ENCODE measurements at regions not wholly inside any gene's neighbourhood (a gene's known extent, or its start where the extent isn't known, plus 50 kb on each side); places are given as distances from the start of the nearest gene placed in this dataset.
"Not testable (repeated sequence)": the region's sequence is repeated elsewhere in the genome, so short reads cannot be mapped to it uniquely, and the experiment has no call there.

- Histone ChIP-seq H3K9me3 (ENCODE audit: low read depth) (no peaks in the 10 kb centered on the region), H2AFZ (no peak overlapping the region), H3K9me2 (replicated peaks; ENCODE audit: insufficient read depth) (no peaks in the 10 kb centered on the region), H3K36me3 (replicated peaks; ENCODE audit: insufficient read depth, low read depth) (no peaks in the 10 kb centered on the region), H4K20me1 (ENCODE audit: insufficient read depth, poor library complexity, severe bottlenecking) (no peaks in the 10 kb centered on the region), H3K4me2 (no peak overlapping the region), H3K4me3 (no peak overlapping the region), H3K27ac (no peak overlapping the region), H3K79me2 (no peaks in the 10 kb centered on the region), H3K27me3 (no peaks in the 10 kb centered on the region), H3K4me1 (ENCODE audit: insufficient read depth) (no peaks in the 10 kb centered on the region)
- no peak for DNase-seq (ENCODE audit: low spot score)
- TF ChIP-seq EZH2phosphoT487 (IDR thresholded peaks at IDR 0.05; ENCODE audit: low read depth, severe bottlenecking, unreplicated experiment): no peak
- TF ChIP-seq CTCF (IDR thresholded peaks at IDR 0.05; ENCODE audit: poor library complexity): no peak
- TF ChIP-seq EZH2 (IDR thresholded peaks at IDR 0.05; ENCODE audit: borderline replicate concordance): no peak
Measured at GRCh38 chr15:35247150-35247549, 162.1 kb upstream of the NANOGP8 start.

- WGBS (ENCODE audit: low lambda C conversion rate, missing lambda C conversion rate): 61% methylated on average over 4 of the region's 4 CpGs
- Histone ChIP-seq H3K79me2 (no peaks in the 10 kb centered on the region), H3K36me3 (replicated peaks; ENCODE audit: insufficient read depth, low read depth) (no peaks in the 10 kb centered on the region), H3K4me2 (no peak overlapping the region), H2AFZ (no peak overlapping the region), H3K9me2 (replicated peaks; ENCODE audit: insufficient read depth) (no peaks in the 10 kb centered on the region), H4K20me1 (ENCODE audit: insufficient read depth, poor library complexity, severe bottlenecking) (no peaks in the 10 kb centered on the region), H3K27me3 (no peaks in the 10 kb centered on the region), H3K4me3 (no peak overlapping the region), H3K27ac (no peak overlapping the region), H3K4me1 (ENCODE audit: insufficient read depth) (no peaks in the 10 kb centered on the region), H3K9me3 (ENCODE audit: low read depth) (no peaks in the 10 kb centered on the region)
- TF ChIP-seq CTCF (IDR thresholded peaks at IDR 0.05; ENCODE audit: poor library complexity) (no peak), EZH2phosphoT487 (IDR thresholded peaks at IDR 0.05; ENCODE audit: low read depth, severe bottlenecking, unreplicated experiment) (no peak), EZH2 (IDR thresholded peaks at IDR 0.05; ENCODE audit: borderline replicate concordance) (no peak)
- DNase-seq (ENCODE audit: low spot score): no peak
Measured at GRCh38 chr15:35246451-35246850, 161.4 kb upstream of the NANOGP8 start.

- not testable (repeated sequence) for H3K4me1 ChIP-seq (ENCODE audit: insufficient read depth); H3K27ac ChIP-seq; H3K4me3 ChIP-seq; H4K20me1 ChIP-seq (ENCODE audit: insufficient read depth, poor library complexity, severe bottlenecking); H3K36me3 ChIP-seq (replicated peaks; ENCODE audit: insufficient read depth, low read depth); H3K9me2 ChIP-seq (replicated peaks; ENCODE audit: insufficient read depth); H2AFZ ChIP-seq; H3K79me2 ChIP-seq; DNase-seq (ENCODE audit: low spot score); H3K27me3 ChIP-seq; H3K9me3 ChIP-seq (ENCODE audit: low read depth); H3K4me2 ChIP-seq
- 68% methylated on average over 2 of the region's 2 CpGs for WGBS (ENCODE audit: low lambda C conversion rate, missing lambda C conversion rate)
Measured at GRCh38 chr15:35245681-35246080, 160.6 kb upstream of the NANOGP8 start.

GRCh38 chr15:35244227-35244626 lies 159.1 kb upstream of the NANOGP8 start:
- TF ChIP-seq EZH2phosphoT487 (IDR thresholded peaks at IDR 0.05; ENCODE audit: low read depth, severe bottlenecking, unreplicated experiment) (no peak), CTCF (IDR thresholded peaks at IDR 0.05; ENCODE audit: poor library complexity) (no peak), EZH2 (IDR thresholded peaks at IDR 0.05; ENCODE audit: borderline replicate concordance) (no peak)
- H3K9me2 ChIP-seq (replicated peaks; ENCODE audit: insufficient read depth): no peaks in the 10 kb centered on the region
- 86% methylated on average over 3 of the region's 3 CpGs for WGBS (ENCODE audit: low lambda C conversion rate, missing lambda C conversion rate)
- H2AFZ ChIP-seq: no peak overlapping the region
- DNase-seq (ENCODE audit: low spot score): no peak
- H3K27me3 ChIP-seq: no peaks in the 10 kb centered on the region
- no peaks in the 10 kb centered on the region for H3K79me2 ChIP-seq
- no peak overlapping the region for H3K4me3 ChIP-seq
- no peaks in the 10 kb centered on the region for H3K4me1 ChIP-seq (ENCODE audit: insufficient read depth)
- no peaks in the 10 kb centered on the region for H3K36me3 ChIP-seq (replicated peaks; ENCODE audit: insufficient read depth, low read depth)
- H3K9me3 ChIP-seq (ENCODE audit: low read depth): no peaks in the 10 kb centered on the region
- H3K4me2 ChIP-seq: no peak overlapping the region
- H4K20me1 ChIP-seq (ENCODE audit: insufficient read depth, poor library complexity, severe bottlenecking): no peaks in the 10 kb centered on the region
- no peak overlapping the region for H3K27ac ChIP-seq
